Ishikawa (cell line): ENCODE measurements at regions not wholly inside any gene's neighbourhood (a gene's known extent, or its start where the extent isn't known, plus 50 kb on each side); places are given as distances from the start of the nearest gene placed in this dataset.

ENCODE experiments used
- CEBPB ChIP-seq: IDR thresholded peaks from 2 replicates; pipeline ENCODE4 v1.6.1; 2012
- CREB1 ChIP-seq: IDR thresholded peaks from 2 replicates; pipeline ENCODE4 v1.6.1; 2012; ENCODE audit warnings: low read depth
- EGR1 ChIP-seq: IDR thresholded peaks from 2 replicates; pipeline ENCODE4 v1.6.1; 2012
- EP300 ChIP-seq: IDR thresholded peaks from 2 replicates; pipeline ENCODE4 v1.6.1; 2012; ENCODE audit warnings: borderline replicate concordance
- FOXM1 ChIP-seq: IDR thresholded peaks from 2 replicates; pipeline ENCODE4 v1.6.1; 2012; ENCODE audit warnings: low read depth, borderline replicate concordance
- MAX ChIP-seq: IDR thresholded peaks from 2 replicates; pipeline ENCODE4 v1.6.1; 2012
- NFIC ChIP-seq: IDR thresholded peaks from 2 replicates; pipeline ENCODE4 v1.6.1; 2012
- RAD21 ChIP-seq: IDR thresholded peaks from 2 replicates; pipeline ENCODE4 v1.6.1; 2012; ENCODE audit warnings: low read depth
- REST ChIP-seq: IDR thresholded peaks from 2 replicates; pipeline ENCODE4 v1.6.1; 2012; ENCODE audit warnings: low read depth, mild to moderate bottlenecking
- TAF1 ChIP-seq: IDR thresholded peaks from 2 replicates; pipeline ENCODE4 v1.6.1; 2012; ENCODE audit warnings: low read depth, mild to moderate bottlenecking
- TCF12 ChIP-seq: IDR thresholded peaks from 2 replicates; pipeline ENCODE4 v1.6.1; 2012; ENCODE audit warnings: low read depth
- TEAD4 ChIP-seq: IDR thresholded peaks from 2 replicates; pipeline ENCODE4 v1.6.1; 2012
- USF1 ChIP-seq: IDR thresholded peaks from 2 replicates; pipeline ENCODE4 v1.6.1; 2012
- YY1 ChIP-seq: IDR thresholded peaks from 2 replicates; pipeline ENCODE4 v1.6.1; 2012; ENCODE audit warnings: low read depth
- ZBTB7A ChIP-seq: IDR thresholded peaks from 2 replicates; pipeline ENCODE4 v1.6.1; 2012; ENCODE audit warnings: low read depth

GRCh38 chr1:115198938-115199337, 109.6 kb upstream of the TSPAN2 start:
- TF ChIP-seq CREB1 (no peak), CEBPB (no peak), NFIC (no peak), RAD21 (no peak), TCF12 (no peak), MAX (no peak), EGR1 (no peak), FOXM1 (no peak), ZBTB7A (no peak)

GRCh38 chr1:115196296-115196695, 107.0 kb upstream of the TSPAN2 start:
- TF ChIP-seq TAF1: no peak
- no peak for TF ChIP-seq EP300
- no peak for TF ChIP-seq FOXM1
- no peak for TF ChIP-seq EGR1
- no peak for TF ChIP-seq NFIC
- no peak for TF ChIP-seq CREB1
- TF ChIP-seq TCF12: no peak
- no peak for TF ChIP-seq TEAD4
- no peak for TF ChIP-seq REST
- no peak for TF ChIP-seq MAX
- TF ChIP-seq USF1: no peak
- no peak for TF ChIP-seq YY1
- TF ChIP-seq CEBPB: no peak

- TF ChIP-seq YY1: no peak
- no peak for TF ChIP-seq EGR1
- no peak for TF ChIP-seq NFIC
- TF ChIP-seq EP300: no peak
- no peak for TF ChIP-seq TCF12
- no peak for TF ChIP-seq FOXM1
- TF ChIP-seq REST: no peak
- TF ChIP-seq RAD21: no peak
- TF ChIP-seq USF1: no peak
Measured at GRCh38 chr1:115194506-115194905, 105.2 kb upstream of the TSPAN2 start.

GRCh38 chr1:115193046-115193828, 103.9 kb upstream of the TSPAN2 start:
- TF ChIP-seq YY1: no peak
- TF ChIP-seq EP300: no peak
- TF ChIP-seq NFIC: no peak
- no peak for TF ChIP-seq USF1
- no peak for TF ChIP-seq FOXM1
- TF ChIP-seq RAD21: no peak
- no peak for TF ChIP-seq MAX
- TF ChIP-seq ZBTB7A: no peak
- no peak for TF ChIP-seq CREB1
- TF ChIP-seq TEAD4: no peak
- TF ChIP-seq EGR1: no peak

- TF ChIP-seq YY1 (no peak), TEAD4 (no peak), MAX (no peak), USF1 (no peak), EP300 (no peak), TCF12 (no peak), CEBPB (no peak), CREB1 (no peak), FOXM1 (no peak), REST (no peak), NFIC (no peak), TAF1 (no peak), ZBTB7A (no peak), RAD21 (no peak), EGR1 (no peak)
Measured at GRCh38 chr1:115192200-115192767, 103.0 kb upstream of the TSPAN2 start.
